COLO668 (cell line): ENCODE measurements at regions not wholly inside any gene's neighbourhood (a gene's known extent, or its start where the extent isn't known, plus 50 kb on each side); places are given as distances from the start of the nearest gene placed in this dataset.

Experiments used
- DNase-seq: peaks from one replicate; lab custom pipeline; 2025; ENCODE audit not compliant: unreplicated experiment; lab: John Stamatoyannopoulos, UW

DNA sequence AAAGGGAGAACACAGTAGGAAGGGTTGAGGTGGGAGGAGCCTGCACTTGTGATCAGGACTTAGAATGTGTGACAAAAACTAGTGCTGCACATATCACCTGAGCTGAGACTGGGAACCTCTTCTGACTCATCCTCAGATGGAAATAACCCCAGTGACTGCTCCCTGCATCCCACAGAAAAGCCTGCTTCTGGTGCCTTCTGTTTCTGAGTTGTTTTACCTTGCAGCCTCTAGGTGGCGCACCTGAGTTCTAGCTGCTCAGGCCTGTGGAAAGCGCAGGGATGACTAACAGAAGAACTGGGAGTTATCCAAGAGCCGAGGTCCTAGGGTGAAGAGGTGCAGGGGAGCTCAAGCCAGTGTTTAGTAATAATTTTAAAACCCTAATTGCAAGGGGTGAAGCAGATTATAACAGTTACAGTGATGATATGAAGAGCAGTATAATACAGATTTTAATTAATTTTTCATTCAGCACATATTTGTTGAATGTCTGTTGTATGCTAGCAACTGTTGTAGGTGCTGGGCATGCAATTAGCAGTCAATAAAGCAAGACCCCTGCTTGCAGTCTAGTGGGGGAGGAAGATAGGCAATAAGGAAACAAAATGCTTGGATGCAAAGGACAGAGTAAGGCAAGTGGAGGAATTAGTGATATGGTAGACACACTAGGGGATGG is 302.5 kb downstream of the DHX35 start:
- peak; percentile 43 for DNase-seq

- no peak for DNase-seq
Measured at GRCh38 chr20:39263076-39263475, 300.9 kb downstream of the DHX35 start.

DNA sequence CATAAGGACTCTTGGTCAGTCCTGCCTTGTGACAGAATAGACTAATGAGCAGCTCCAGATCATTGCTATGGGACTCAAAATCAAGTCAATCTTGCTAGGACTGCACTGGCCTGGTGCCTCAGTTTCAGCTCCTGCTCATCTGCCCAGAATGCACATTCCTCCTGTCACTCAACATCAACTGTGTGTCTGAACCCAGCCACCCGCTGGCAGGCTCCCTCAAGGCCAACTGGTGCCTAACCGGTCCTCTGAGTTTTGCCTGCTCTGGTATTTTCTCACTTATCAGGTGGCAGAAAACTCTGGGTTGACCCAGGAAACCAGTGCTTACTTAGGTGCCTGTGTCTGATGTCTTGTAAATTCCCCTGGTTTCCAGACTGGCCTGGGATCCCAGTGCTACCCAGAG is 297.7 kb downstream of the DHX35 start:
- no peak for DNase-seq

- no peak for DNase-seq
Measured at GRCh38 chr20:39259010-39259803, 297.1 kb downstream of the DHX35 start.

- no peak for DNase-seq
Measured at GRCh38 chr20:39258253-39258652, 296.1 kb downstream of the DHX35 start.

GRCh38 chr20:39253051-39253755 is 291.1 kb downstream of the DHX35 start:
- DNase-seq, result no peak

- no peak for DNase-seq
Measured at GRCh38 chr20:39252035-39252434, 289.9 kb downstream of the DHX35 start.

DNA sequence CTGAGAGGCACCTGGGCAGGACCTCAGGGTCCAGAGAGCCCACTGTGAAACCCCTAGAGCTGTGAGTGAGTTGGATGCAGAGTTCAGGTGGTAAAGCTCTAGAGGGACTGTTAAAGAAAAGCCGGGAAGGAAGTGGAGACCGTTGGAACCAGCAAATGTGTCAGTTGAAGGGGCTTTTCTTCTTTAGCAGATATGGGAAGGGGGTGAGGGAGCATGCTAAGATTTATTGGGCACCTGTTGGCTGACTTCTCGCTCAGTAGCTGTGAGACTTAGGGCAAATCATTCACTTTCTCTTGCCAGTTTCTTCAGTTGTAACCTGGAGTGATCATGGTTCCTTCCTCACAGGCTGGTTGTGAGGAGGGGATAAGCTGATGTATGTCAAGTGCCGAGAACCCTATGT is 287.7 kb downstream of the DHX35 start:
- DNase-seq, result no peak

DNA sequence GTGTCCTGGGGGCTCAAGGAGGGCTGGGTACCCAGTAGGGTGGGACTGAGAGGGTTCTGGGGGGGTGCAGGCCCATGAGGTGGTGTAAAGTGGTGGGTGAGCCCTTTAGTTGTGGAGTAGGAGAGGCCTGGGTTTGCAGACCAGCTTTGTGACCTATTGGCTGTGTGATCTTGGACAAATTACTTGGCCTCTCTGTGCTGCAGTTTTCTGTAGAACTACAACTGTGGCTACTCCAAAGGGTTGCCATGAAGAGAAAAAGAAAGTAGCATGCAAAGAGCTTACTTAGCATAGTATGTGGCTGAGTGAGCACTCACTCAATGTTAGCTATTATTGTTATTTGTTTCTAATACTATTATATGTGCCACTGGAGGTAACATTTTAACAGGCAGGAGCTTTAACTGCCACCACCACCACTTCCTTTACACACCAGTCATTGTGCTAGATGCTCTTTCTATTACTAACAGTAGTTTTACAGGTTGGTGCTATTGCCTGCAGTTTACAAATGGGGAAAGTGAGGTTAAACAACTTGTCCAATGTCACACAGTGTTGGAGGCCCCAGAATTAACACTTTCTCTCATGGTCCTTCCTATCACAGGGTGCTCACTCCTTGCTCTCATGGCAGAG is 286.8 kb downstream of the DHX35 start:
- no peak for DNase-seq

GRCh38 chr20:39248171-39248861 is 286.2 kb downstream of the DHX35 start:
- no peak for DNase-seq

- DNase-seq, result no peak
Measured at GRCh38 chr20:39246436-39246835, 284.3 kb downstream of the DHX35 start.

DNA sequence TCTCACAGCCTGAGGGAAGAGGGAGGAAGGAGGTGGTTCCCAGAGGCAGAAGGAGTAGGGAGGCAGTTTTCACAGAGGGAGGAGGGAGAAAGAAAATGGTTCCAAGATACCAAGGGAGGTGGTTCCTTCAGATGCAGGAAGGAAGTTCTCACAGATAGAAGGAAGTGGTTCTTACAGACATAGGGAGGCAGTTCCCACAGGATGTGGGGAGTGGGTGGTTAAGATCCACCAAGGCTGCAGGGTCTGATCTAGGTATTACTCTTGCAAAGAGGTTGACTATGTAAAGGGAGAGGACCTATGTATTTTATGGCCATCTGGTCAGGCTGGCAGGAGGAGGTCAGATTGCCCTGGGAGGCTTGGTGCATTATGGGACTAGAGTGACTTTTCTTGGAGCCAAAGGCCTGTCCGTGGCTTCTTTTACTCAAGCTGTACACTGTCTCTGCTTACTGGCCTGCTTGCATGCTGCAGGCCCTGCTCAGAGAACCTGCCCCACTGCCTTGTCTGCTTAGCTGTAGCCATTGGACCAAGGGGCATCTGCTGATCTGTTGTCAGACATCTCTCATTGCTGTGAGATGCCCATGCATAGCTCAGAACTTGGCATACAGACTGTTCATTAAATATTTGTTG is 283.7 kb downstream of the DHX35 start:
- no peak for DNase-seq

GRCh38 chr20:39243962-39244361 is 281.8 kb downstream of the DHX35 start:
- no peak for DNase-seq

DNA sequence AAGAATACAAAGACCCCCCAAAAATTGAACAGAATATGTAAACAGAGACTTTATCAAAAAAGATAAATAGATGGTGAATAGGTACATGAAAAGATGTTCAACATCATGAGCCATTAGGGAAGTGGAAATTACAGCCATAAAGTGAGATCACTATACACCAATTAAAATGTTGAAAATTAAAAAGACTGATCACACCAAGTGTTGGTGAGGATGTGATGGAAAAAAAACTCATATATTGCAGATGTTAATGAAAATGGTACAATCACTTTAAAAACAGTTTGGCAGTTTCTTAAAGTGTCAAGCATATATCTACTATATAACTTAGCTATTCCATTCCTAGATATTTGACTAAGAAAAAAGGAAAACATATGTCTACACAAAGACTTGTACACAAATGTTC is 280.5 kb downstream of the DHX35 start:
- DNase-seq, result no peak

DNA sequence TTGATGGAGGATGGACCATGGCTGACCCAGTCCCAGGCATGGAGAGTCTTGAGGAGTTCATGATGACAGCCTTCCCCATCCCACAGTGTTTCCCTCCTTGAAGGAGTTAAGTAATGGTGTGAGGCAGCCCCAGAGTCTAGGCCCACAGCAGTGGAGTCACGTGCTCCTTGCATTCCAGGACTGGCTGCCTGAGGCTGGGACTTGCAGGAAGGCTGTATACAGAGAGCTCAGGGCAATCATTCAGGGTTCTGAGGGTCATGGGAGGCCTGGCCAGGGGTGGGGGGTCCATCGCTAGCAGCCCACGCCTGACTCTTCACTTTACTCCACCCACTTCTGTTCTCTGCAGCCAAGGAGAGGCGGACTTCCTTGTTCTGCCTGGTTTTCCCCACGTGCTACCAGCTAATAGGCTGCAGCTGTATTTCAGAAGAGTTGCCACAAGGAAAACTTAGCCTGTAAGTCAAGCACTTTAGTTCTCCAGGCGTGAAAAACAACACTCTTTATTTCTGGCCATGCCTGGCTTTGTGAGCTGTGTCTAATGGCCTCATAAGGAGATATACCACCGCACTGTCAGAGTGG is 272.5 kb downstream of the DHX35 start:
- no peak for DNase-seq

DNA sequence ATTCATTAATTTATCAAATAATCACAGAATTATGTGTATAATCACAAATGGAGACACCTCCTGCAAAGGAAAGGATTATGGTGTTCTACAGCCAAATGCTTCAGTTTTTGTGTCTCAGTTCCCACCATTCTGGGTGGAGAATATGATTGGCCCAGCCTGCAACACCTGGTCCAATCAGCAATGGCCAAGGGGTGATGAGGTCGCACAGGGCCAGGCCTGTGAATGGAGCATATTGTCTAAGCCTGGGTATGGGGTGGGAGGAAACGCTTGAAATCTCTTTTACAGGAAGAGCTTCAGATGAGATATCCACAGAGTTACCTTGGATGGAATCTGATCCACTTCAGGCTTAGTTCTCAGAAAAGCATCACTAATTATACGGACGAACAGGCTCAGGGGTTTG is 271.6 kb downstream of the DHX35 start:
- DNase-seq, result no peak

DNA sequence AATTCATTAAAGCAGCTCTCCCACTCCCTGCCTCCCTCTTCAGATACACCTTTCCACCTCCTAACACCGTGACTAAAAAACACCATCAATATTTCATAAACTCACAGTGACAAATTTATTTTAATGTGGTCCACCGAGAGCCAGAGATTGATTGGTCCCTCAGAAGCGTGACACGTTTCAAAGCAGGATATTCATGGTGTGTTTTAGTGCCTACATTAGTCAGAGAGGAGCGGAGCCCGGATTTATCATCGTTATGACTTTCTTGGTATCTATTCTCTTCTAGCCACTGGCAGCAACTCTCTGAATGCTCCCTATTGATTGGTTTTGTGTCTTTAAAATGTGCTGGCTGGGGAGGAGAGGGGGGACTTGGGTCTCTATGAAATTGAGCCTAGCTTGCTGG is 265.3 kb downstream of the DHX35 start:
- no peak for DNase-seq

- no peak for DNase-seq
Measured at GRCh38 chr20:39225978-39226377, 263.8 kb downstream of the DHX35 start.

DNA sequence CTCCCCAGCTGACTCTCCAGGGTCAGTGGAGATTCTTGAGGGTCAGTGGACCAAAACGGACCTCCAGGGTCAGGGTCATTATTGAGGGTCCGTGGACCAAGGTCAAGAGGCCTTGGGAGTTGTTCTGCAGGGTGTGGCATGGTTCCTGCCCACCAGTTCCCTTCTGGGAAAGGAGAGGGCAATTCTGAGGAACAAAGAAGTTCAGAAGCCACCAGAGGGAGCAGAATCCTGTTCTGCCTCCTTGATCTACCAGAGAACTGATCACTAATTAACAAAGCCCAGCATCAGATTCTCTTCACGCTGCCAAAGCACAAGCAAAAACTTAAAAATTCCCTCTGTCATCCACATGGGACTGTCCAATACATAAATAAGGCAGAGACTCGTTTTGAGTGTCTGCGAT is 263.4 kb downstream of the DHX35 start:
- no peak for DNase-seq

GRCh38 chr20:39222101-39222500 is 260.0 kb downstream of the DHX35 start:
- DNase-seq, result no peak
